ENCODE measurements at regions not wholly inside any gene's neighbourhood (a gene's known extent, or its start where the extent isn't known, plus 50 kb on each side); places are given as distances from the start of the nearest gene placed in this dataset.

GRCh38 chr5:74430631-74431289, 209.8 kb downstream of the ENC1 start:
- no peak for DNase-seq (ENCODE audit: extremely low read depth in 1 of 2, low read depth in 1 of 2)

- no peak for DNase-seq (ENCODE audit: extremely low read depth in 1 of 2, low read depth in 1 of 2)
Measured at GRCh38 chr5:74429495-74429894, 211.0 kb downstream of the ENC1 start.

GRCh38 chr5:74428876-74429275, 211.7 kb downstream of the ENC1 start:
- DNase-seq (ENCODE audit: extremely low read depth in 1 of 2, low read depth in 1 of 2) = no peak

GRCh38 chr5:74428275-74428674, 212.3 kb downstream of the ENC1 start:
- no peak for DNase-seq (ENCODE audit: extremely low read depth in 1 of 2, low read depth in 1 of 2)

- no peak for DNase-seq (ENCODE audit: extremely low read depth in 1 of 2, low read depth in 1 of 2)
Measured at GRCh38 chr5:74426506-74426905, 214.0 kb downstream of the ENC1 start.

GRCh38 chr5:74424162-74424868, 216.2 kb downstream of the ENC1 start:
- DNase-seq (ENCODE audit: extremely low read depth in 1 of 2, low read depth in 1 of 2) = no peak

- no peak for DNase-seq (ENCODE audit: extremely low read depth in 1 of 2, low read depth in 1 of 2)
Measured at GRCh38 chr5:74423383-74423782, 217.1 kb downstream of the ENC1 start.

- no peak for DNase-seq (ENCODE audit: extremely low read depth in 1 of 2, low read depth in 1 of 2)
Measured at GRCh38 chr5:74422671-74423070, 217.9 kb downstream of the ENC1 start.

- no peak for DNase-seq (ENCODE audit: extremely low read depth in 1 of 2, low read depth in 1 of 2)
Measured at GRCh38 chr5:74422030-74422429, 218.5 kb downstream of the ENC1 start.

- DNase-seq (ENCODE audit: extremely low read depth in 1 of 2, low read depth in 1 of 2) = no peak
Measured at GRCh38 chr5:74421377-74421776, 219.2 kb downstream of the ENC1 start.

- DNase-seq (ENCODE audit: extremely low read depth in 1 of 2, low read depth in 1 of 2) = no peak
Measured at GRCh38 chr5:74420947-74421346, 219.6 kb downstream of the ENC1 start.

- DNase-seq (ENCODE audit: extremely low read depth in 1 of 2, low read depth in 1 of 2) = no peak
Measured at GRCh38 chr5:74420220-74420619, 220.3 kb downstream of the ENC1 start.

GRCh38 chr5:74419468-74419867, 221.1 kb downstream of the ENC1 start:
- no peak for DNase-seq (ENCODE audit: extremely low read depth in 1 of 2, low read depth in 1 of 2)

- DNase-seq (ENCODE audit: extremely low read depth in 1 of 2, low read depth in 1 of 2) = no peak
Measured at GRCh38 chr5:74418709-74419108, 221.8 kb downstream of the ENC1 start.

GRCh38 chr5:74418261-74418660, 222.3 kb downstream of the ENC1 start:
- no peak for DNase-seq (ENCODE audit: extremely low read depth in 1 of 2, low read depth in 1 of 2)

GRCh38 chr5:74415695-74416102, 224.8 kb downstream of the ENC1 start:
- no peak for DNase-seq (ENCODE audit: extremely low read depth in 1 of 2, low read depth in 1 of 2)

GRCh38 chr5:74414228-74414627, 226.3 kb downstream of the ENC1 start:
- DNase-seq (ENCODE audit: extremely low read depth in 1 of 2, low read depth in 1 of 2) = no peak

- no peak for DNase-seq (ENCODE audit: extremely low read depth in 1 of 2, low read depth in 1 of 2)
Measured at GRCh38 chr5:74413403-74414048, 227.0 kb downstream of the ENC1 start.

GRCh38 chr5:74412066-74412465, 228.5 kb downstream of the ENC1 start:
- DNase-seq (ENCODE audit: extremely low read depth in 1 of 2, low read depth in 1 of 2) = no peak

- no peak for DNase-seq (ENCODE audit: extremely low read depth in 1 of 2, low read depth in 1 of 2)
Measured at GRCh38 chr5:74409712-74410111, 230.8 kb downstream of the ENC1 start.

- no peak for DNase-seq (ENCODE audit: extremely low read depth in 1 of 2, low read depth in 1 of 2)
Measured at GRCh38 chr5:74409166-74409706, 231.3 kb downstream of the ENC1 start.
